ACHN (cell line): ENCODE measurements at regions not wholly inside any gene's neighbourhood (a gene's known extent, or its start where the extent isn't known, plus 50 kb on each side); places are given as distances from the start of the nearest gene placed in this dataset.

Experiments used
- DNase-seq: peaks from one replicate; pipeline ENCODE4 v3.0.0-alpha.2; 2015
- in situ Hi-C: cut with HindIII; loops from 2 replicates; pipeline ENCODE4 v1.10.0; 2017; ENCODE audit warnings: low sequenced_read_pairs, low pct_ligation_motif_present, low pct_unique_long_range_greater_than_20kb

- in situ Hi-C loops: no loop called here
- no peak for DNase-seq
These were observed 414.2 kb downstream of the SHANK2 start for GRCh38 chr11:70838198-70838597.

GRCh38 chr11:70839851-70840250 lies 412.5 kb downstream of the SHANK2 start:
- in situ Hi-C loops: no loop called here

DNA sequence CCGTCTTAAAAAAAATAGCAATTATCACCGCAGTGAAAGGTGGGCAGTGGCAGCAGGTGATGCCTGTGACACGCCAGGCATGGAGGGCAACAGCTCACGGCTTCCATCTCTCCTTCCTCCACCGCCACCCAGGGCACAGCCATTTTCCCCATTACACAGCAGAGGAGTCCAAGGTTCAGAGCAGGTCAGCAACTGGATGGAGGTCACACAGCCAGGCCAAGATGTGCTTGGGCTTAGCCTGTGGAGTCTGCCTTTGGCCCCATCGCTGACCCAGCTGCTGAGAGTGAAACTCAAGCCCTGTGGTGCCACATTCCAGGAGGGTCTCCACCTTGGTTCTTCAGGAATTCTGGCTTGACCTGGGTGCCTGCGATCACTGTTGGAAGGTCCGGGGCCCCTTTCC lies 411.1 kb downstream of the SHANK2 start:
- no peak for DNase-seq
- in situ Hi-C loops: no loop called here

More at GRCh38 chr11:70839851-70840250, 412.5 kb downstream of the SHANK2 start:
- no peak for DNase-seq

DNA sequence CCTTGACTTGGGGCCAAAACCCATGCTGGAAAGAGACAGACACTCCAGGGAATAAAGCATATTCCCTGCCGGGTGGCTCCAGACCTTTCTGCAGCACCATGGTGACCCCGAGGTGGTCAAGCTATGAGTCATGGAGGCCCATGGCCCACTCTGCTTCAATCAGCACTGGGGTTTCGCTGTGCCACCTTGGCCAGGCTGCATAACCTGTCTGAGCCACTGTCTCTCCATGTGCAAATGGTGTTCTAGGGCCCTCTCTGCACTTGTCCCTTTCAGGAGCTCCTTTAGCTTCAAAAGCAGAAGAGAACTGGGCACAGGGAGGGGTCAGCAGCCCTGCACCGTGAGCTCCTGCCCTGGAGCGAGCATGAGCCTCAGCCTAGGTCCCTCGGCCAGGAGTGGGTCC lies 410.1 kb downstream of the SHANK2 start:
- no peak for DNase-seq
- in situ Hi-C loops: no loop called here

- DNase-seq: no peak
- in situ Hi-C loops: no loop called here
These were observed 409.7 kb downstream of the SHANK2 start for GRCh38 chr11:70842701-70843100.

DNA sequence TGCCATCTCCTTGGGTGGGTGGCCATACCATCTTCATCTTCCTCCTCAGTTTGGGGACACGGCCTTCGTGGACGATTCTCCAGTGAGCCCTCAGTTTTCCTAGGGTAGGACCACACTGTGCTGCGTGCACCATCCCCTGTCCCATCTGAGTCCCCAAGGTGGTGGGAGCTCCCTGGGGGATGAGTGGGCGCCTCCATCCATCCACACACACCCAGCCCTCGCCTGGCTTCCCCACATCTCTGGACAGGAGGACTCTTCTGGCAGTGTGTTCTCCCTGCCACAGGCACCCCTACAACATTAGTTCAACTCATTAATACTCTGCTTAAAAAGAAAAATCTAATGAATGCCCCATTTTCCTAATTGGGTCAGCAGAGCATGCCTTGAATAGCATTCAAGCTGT lies 408.5 kb downstream of the SHANK2 start:
- in situ Hi-C loops: no loop called here
- no peak for DNase-seq

- in situ Hi-C loops: no loop called here
- no peak for DNase-seq
These were observed 408.0 kb downstream of the SHANK2 start for GRCh38 chr11:70844387-70844786.

- DNase-seq: no peak
- in situ Hi-C loops: no loop called here
These were observed 406.8 kb downstream of the SHANK2 start for GRCh38 chr11:70845591-70846041.

DNA sequence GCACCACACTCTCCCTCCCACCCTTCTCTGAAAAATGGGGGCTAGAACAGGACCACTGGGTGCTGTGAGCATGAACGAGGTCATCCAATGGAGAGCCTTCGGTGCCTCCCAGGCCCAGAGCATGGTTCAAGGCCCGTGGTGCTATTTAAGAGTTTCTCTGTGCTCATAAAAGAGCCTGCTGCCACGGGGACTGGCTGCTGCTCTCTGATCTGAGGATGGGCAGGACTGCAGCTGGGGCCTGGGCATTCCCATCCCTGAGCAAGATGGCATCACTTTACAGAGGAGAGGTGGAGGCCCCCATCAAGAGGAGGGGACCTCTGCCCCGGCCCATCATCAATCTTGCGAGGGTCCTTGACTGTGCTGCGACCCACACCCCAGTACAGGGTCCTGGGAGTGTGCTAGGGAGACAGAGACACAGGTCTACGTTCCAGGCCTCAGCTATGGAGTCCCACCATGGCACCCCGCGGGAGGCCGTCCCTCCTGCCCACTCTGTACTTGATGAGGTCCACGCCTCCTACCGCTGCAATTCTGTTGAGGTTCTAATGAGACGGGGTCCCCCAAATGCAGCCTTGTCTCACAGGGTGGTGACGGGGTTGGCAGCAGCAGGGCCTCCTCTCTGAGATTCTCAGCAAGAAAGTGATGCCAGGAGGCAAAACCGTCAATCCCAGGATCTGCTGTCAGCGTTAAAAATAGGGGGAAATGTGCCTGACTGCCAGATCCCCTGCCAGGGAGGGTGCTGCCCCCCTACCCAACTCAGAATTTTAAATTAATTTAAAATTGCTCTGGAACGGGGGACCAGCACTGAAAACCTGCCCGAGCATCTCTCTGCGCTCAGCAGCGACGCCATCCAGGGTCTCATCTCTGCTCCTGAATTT lies 405.4 kb downstream of the SHANK2 start:
- in situ Hi-C loops: no loop called here
- no peak for DNase-seq

DNA sequence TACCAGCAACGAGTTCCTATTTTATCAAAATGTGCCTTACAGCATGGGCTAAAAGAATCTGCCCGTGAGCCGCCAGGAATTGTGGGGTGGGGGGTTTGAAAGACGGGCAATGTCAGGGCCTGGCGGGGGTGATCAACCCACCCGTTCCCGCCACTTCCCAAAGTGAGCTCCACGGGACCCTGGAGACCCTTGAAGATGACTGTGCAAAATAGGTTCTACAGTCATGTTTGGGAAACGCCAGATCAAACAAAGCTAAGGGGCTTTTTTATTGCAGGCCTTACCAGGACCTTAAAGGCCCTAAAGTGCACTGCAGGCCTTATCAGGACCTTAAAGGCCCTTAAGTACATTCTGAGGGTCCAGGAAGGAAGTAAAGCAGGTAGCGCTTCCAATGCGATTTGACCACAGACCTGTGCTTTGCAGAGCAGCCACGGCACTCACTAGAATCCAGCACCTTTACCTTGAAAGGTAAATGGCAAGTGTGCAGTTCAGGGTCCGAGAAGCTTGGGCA lies 404.1 kb downstream of the SHANK2 start:
- in situ Hi-C loops: no loop called here
- DNase-seq: no peak

- DNase-seq: no peak
- in situ Hi-C loops: no loop called here
These were observed 403.3 kb downstream of the SHANK2 start for GRCh38 chr11:70849031-70849430.

DNA sequence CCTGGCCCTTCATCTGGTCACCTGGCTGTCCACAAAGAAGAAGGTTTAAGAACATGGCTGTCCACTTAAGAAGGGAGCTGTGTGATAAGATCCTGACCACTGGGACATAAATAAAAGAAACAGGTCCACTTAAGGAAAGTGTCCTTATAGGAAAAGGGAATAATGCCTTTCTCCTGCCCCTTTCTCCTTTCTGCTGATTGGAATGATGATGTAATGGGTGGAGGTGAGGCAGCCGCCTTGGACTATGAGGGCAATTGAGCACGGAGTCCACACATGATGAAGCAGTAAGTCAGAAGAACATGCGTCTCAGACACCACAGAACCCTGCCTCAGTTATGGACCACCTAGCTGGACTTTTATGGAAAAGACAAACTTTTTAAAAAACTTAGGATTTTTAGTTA lies 401.1 kb downstream of the SHANK2 start:
- no peak for DNase-seq
- in situ Hi-C loops: no loop called here

DNA sequence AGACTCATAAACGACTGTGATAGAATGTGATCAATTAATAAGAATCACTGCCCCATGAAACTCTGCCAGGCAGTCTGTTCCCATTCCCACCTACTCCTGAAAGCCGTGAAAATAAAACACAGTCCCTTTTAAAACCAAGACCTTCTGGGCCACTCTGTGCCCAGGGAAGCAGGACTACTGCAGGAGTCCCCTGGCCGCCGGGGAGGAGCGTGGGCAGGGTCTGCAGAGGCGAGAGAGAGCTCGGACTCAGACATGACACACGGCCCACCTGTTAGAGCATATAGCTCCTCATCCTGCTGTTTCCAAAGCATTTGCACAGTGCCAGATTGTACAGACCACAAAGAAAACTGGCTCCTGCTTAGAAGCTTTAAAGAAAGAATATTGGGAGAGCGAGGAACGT lies 400.5 kb downstream of the SHANK2 start:
- in situ Hi-C loops: no loop called here

GRCh38 chr11:70853068-70853769 lies 399.2 kb downstream of the SHANK2 start:
- in situ Hi-C loops: no loop called here
- DNase-seq: no peak

More for the DNA sequence above, 400.5 kb downstream of the SHANK2 start:
- no peak for DNase-seq

DNA sequence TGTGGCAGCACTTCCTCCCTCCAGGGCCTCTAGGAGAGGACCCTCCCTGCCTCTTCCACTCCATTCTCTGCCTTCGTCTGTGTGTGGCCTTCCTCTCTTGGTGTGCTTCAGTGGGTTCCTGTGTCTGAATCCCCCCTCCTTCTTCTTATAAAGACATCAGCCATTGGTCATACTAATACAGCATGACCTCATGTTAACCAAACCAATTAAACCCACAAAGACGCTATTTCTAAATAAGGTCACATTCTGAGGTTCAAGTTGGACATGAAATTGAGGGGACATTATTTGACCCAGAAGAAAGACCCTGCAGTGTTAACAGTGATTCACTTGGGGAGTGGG lies 398.6 kb downstream of the SHANK2 start:
- DNase-seq: no peak
- in situ Hi-C loops: no loop called here

GRCh38 chr11:70854201-70854600 lies 398.2 kb downstream of the SHANK2 start:
- DNase-seq: no peak
- in situ Hi-C loops: no loop called here

DNA sequence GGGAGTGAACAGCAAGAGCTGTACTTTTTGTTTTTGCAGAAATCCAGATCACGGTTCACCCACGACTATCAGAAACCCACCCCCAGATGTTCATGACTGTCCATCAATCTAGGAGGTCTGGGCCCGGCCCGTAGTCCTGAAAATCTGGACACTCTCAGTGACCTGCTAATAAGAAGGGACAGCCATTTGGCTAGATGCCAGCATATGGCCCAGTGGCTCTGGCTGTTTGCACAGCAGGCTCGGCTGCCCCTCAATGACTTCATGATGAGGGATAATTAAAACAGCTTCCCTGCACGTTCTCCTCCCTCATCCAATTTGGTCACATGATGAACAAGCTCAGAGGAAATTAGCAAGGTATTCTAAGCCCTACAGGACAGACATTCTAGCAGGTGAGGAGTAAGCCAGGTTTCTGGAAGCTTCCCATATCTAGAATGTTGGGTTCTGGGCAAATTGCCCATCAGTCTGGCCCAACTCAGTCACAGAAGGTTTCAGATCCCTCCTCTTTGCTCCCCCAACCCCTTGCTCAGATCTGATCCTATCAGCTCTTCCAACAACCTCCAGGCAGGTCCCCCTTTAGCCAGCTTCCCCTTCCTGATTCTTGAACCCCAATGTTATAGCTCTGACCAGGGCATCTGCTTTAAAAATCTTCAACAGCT lies 397.3 kb downstream of the SHANK2 start:
- in situ Hi-C loops: no loop called here
- no peak for DNase-seq

DNA sequence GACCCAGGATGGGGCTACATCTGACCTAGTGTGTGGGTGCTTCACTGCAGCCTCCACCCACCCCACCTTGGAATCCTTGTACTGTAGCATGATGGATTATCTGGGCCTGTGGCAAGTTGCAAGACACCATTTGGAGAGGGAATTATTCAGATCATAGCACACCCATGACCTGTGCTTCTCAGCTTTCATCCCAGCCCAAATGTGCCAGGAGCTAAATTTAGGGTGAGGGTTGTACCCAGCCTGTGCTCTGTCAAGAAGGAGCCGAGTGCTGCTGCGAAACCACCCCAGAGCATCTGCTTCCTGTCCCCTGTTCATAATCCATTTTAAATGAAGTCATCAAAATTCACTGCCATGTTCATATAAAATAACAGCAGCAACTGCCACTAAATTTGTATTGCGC lies 394.5 kb downstream of the SHANK2 start:
- in situ Hi-C loops: no loop called here
- no peak for DNase-seq

DNA sequence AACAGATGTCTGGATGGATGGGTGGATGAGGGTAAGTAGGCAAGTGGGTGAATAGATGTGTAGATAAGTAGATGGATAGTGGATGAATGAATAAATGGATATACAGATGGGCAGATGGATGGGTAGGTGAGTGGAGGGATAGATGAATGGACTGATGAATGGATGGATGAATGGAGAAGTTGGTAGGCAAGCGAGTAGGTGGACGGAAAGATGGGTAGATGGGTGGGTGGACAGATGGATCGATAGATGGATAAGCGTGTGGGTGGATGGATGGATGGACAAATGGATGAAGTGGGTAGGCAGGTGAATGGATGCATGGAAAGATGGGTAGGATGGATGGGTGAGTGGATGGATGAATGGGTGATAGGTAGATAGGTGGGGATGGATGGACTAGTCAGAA lies 393.2 kb downstream of the SHANK2 start:
- in situ Hi-C loops: no loop called here
- DNase-seq: no peak
